Testis (tissue), 2 donors: ENCODE measurements at regions not wholly inside any gene's neighbourhood (a gene's known extent, or its start where the extent isn't known, plus 50 kb on each side); places are given as distances from the start of the nearest gene placed in this dataset.
"Not testable (repeated sequence)": the region's sequence is repeated elsewhere in the genome, so short reads cannot be mapped to it uniquely, and the experiment has no call there.

ENCODE experiments used
- DNase-seq: peaks from one replicate; pipeline ENCODE4 v3.0.0-alpha.2; 2019
- H3K27ac ChIP-seq, 2 donors: fragments of 200-600 bp; sonication (generic); one replicate each; pipeline ENCODE4 v1.5.1; 2019
- H3K27me3 ChIP-seq: fragments of 200-600 bp; sonication (generic); one replicate; pipeline ENCODE4 v1.5.1; 2019
- H3K36me3 ChIP-seq: fragments of 200-600 bp; sonication (generic); one replicate; pipeline ENCODE4 v1.5.1; 2017; ENCODE audit warnings: low read depth; ENCODE audit errors: missing control alignments
- H3K4me1 ChIP-seq: fragments of 200-600 bp; sonication (generic); one replicate; pipeline ENCODE4 v1.5.1; 2019
- H3K4me3 ChIP-seq, 2 donors: fragments of 200-600 bp; sonication (generic); one replicate each; pipeline ENCODE4 v1.5.1; 2017 to 2019
- H3K9me3 ChIP-seq: fragments of 200-600 bp; sonication (generic); one replicate; pipeline ENCODE4 v1.5.1; 2017
- WGBS, 2 donors: methylation state at CpG; one replicate each; pipeline ENCODE4 v1.1.5; 2018; 5-methylcytosine and 5-hydroxymethylcytosine counted together
- intact Hi-C: fragments of 100-400 bp; cut with DNase I; formaldehyde crosslinking; loops from one replicate; pipeline ENCODE4 v1.15.1; 2023; ENCODE audit warnings: low total_unique reads

- DNase-seq, H3K9me3 ChIP-seq, intact Hi-C loops, H3K4me3 ChIP-seq, H3K4me1 ChIP-seq, H3K27me3 ChIP-seq, H3K27ac ChIP-seq, H3K36me3 ChIP-seq: not testable (repeated sequence)
Measured at GRCh38 chr2:89177004-89177403, 485.5 kb downstream of the RPIA start.

GRCh38 chr2:89182221-89182620, 490.7 kb downstream of the RPIA start:
- H3K4me3 ChIP-seq, H3K27ac ChIP-seq, H3K36me3 ChIP-seq, DNase-seq, H3K27me3 ChIP-seq, H3K9me3 ChIP-seq, H3K4me1 ChIP-seq, intact Hi-C loops: not testable (repeated sequence)
- 79 to 100% methylated on average over 1 to 4 of the region's 4 CpGs for WGBS, 2 donors

GRCh38 chr2:89184746-89185145, 493.3 kb downstream of the RPIA start:
- H3K4me3 ChIP-seq, H3K27me3 ChIP-seq, H3K9me3 ChIP-seq, H3K4me1 ChIP-seq, H3K36me3 ChIP-seq, intact Hi-C loops, DNase-seq, H3K27ac ChIP-seq: not testable (repeated sequence)
- WGBS, 2 donors, result 12 to 27% methylated on average over 1 of the region's 1 CpG

- intact Hi-C loops, H3K9me3 ChIP-seq, H3K27me3 ChIP-seq, H3K4me3 ChIP-seq, H3K4me1 ChIP-seq, H3K36me3 ChIP-seq, DNase-seq, H3K27ac ChIP-seq: not testable (repeated sequence)
- 60 to 95% methylated on average over 3 of the region's 4 CpGs for WGBS, 2 donors
Measured at GRCh38 chr2:89195636-89196251, 504.3 kb downstream of the RPIA start.

GRCh38 chr2:89196719-89197118, 505.2 kb downstream of the RPIA start:
- DNase-seq, H3K9me3 ChIP-seq, H3K4me1 ChIP-seq, H3K27ac ChIP-seq, H3K4me3 ChIP-seq, H3K27me3 ChIP-seq, H3K36me3 ChIP-seq, intact Hi-C loops: not testable (repeated sequence)
- WGBS, 2 donors, result no CpG with 5 or more reads among the region's 3 CpGs

- H3K27me3 ChIP-seq, H3K9me3 ChIP-seq, intact Hi-C loops, H3K4me1 ChIP-seq, H3K27ac ChIP-seq, H3K4me3 ChIP-seq, H3K36me3 ChIP-seq, DNase-seq: not testable (repeated sequence)
- 79 to 86% methylated on average over 7 of the region's 7 CpGs for WGBS, 2 donors
Measured at GRCh38 chr2:89198026-89198425, 506.6 kb downstream of the RPIA start.

GRCh38 chr2:89199453-89200246, 508.2 kb downstream of the RPIA start:
- H3K36me3 ChIP-seq, H3K4me1 ChIP-seq, H3K27me3 ChIP-seq, DNase-seq, H3K4me3 ChIP-seq, H3K9me3 ChIP-seq, intact Hi-C loops, H3K27ac ChIP-seq: not testable (repeated sequence)

GRCh38 chr2:89200247-89200527, 508.7 kb downstream of the RPIA start:
- H3K4me3 ChIP-seq, H3K27me3 ChIP-seq, H3K9me3 ChIP-seq, H3K4me1 ChIP-seq, DNase-seq, intact Hi-C loops, H3K27ac ChIP-seq, H3K36me3 ChIP-seq: not testable (repeated sequence)
- WGBS, 2 donors, result 80 to 86% methylated on average over 4 of the region's 4 CpGs

GRCh38 chr2:89202518-89202917, 511.0 kb downstream of the RPIA start:
- intact Hi-C loops, DNase-seq: not testable (repeated sequence)
- WGBS, 2 donors, result 46 to 100% methylated on average over 1 of the region's 1 CpG

More at GRCh38 chr2:89202518-89202917, 511.0 kb downstream of the RPIA start:
- H3K27ac ChIP-seq, H3K9me3 ChIP-seq, H3K27me3 ChIP-seq, H3K4me3 ChIP-seq, H3K36me3 ChIP-seq, H3K4me1 ChIP-seq: not testable (repeated sequence)
